ENCODE measurements at regions not wholly inside any gene's neighbourhood (a gene's known extent, or its start where the extent isn't known, plus 50 kb on each side); places are given as distances from the start of the nearest gene placed in this dataset.
A peak's percentile ranks its signal among the peaks of the same experiment; 100 is the strongest.

DNA sequence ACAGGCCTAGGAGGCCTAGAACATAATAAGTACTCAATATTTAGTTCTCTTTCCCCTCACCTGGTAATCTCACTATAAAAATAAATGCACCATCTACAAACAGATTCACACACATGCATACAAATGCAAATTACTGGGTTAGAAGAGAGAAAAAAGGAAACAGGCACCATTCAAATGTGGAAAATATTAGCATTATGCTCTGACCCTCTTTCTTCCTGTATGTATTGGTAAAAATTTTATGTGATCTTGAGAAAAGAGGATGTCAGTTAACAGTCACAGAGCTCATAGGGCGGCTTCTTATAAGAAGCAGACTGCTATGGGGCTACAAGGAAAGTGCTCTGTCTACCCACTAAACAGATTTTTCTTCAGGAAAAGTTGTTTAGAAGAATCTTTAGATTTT lies 565.4 kb downstream of the LMO4 start:
- no peak for DNase-seq

- DNase-seq: no peak
These were observed 568.8 kb downstream of the LMO4 start for GRCh38 chr1:87897481-87897880.

GRCh38 chr1:87898431-87898830 lies 569.8 kb downstream of the LMO4 start:
- no peak for DNase-seq

DNA sequence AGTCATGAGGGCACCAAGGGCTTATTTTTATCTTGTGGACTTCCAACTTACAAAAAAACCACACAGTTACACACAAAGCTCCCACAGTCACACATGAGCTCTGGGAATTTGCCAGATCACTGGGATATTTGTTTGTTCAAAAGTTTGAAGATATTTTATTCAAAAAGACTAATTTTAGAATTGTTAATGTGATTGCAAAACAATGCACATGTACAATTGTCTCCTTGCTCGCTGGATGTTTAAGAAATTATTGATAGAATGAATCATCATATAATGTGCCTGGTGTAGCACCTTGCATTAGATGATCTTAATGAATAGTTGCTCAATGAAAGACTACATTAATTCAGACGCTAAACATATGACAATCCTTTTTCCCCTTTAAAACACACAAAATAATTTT lies 570.3 kb downstream of the LMO4 start:
- DNase-seq: no peak

DNA sequence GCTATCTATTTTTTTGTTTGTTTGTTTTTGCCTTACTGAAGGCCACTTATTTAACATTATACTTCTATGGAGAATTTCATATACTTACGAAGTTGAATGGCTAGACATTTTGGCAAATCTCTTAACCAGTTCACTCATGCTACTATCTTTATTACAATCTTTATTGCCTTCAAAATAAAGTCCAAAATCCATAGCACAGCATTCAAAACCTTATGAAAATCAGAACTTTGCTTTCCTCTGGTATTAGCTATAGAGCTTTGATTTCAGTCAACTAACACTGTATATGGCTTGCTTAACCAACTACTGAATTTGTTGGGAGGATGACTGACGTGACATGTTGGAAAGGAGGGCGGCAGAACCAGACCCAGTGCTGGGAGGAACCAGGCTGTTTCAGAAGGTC lies 571.1 kb downstream of the LMO4 start:
- no peak for DNase-seq

DNA sequence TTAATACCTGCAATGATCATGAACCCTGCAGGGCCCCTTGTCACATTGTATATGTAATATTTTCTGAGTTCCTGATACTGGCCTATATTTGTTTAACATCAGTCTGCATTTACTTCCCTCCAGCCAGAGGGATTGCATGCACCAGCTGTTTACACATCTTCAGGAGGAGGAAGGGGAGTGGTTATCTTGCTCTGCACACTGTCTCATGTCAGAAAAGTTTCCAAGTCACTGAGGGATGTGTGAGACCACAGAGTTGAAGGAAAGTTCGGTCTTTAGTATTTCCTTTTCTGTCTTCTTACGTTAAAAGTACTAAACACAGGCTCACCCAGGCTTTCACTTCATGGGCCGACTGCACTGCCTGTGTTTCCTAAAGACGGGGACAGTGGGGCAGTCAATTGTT lies 574.1 kb downstream of the LMO4 start:
- peak in 1 of 2 experiments; percentile 9 for DNase-seq

- no peak for DNase-seq
These were observed 574.6 kb downstream of the LMO4 start for GRCh38 chr1:87903242-87903641.

DNA sequence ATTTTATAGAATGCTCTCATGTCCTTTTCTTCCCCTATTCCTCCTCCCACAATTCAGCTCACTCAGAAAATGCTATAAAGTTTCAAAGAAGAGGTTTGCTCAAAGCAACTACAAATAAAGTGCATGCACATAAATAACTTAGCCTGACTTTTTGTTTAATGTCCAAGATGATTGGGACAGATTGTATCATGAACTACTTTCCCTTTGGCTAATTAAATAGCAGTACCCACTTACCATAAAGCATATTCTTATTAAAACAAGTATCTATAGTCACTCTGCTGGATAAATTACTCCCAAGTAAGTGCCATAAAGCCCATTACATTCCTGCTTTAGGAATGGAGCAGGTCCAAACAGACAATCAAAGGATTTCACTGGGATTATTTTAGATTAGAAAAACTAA lies 576.0 kb downstream of the LMO4 start:
- no peak for DNase-seq

DNA sequence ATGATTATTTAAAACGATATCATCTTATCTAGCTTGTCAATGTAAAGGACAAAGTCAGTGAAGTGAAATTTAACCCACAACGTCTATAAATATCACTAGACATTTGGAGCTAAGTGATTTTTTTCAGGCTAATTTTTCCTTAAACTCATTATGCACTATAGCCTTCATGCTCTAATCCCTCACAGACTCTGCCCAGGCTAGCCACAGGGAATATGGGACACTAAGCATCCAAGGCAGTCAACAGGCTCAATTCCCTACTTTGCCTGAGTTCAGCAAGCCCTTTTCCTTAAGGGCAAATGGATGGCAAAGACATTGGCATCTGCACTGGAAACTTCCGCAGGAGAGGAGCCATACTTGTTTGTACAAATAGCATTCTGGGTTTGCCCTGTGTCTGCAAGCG lies 577.0 kb downstream of the LMO4 start:
- DNase-seq: no peak

DNA sequence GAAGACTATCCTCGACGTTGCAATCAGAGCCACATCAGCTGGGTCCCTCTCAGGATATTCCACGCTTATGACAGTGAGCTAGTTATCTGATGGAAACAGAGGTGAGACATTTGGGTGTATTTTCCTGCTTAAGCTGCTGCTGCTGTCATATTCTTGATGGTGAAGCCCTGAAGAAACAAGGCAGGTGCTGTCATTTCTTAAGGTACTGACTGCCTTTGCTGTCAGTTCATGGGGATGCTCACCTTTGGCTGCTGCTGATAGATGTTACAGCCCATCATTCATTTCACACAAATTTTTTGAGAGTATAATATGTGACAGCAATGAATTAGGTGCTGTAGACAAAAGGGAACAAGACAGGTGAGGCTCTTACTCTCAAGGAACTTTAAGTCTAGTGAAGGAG lies 577.4 kb downstream of the LMO4 start:
- DNase-seq: no peak

- no peak for DNase-seq
These were observed 584.7 kb downstream of the LMO4 start for GRCh38 chr1:87913361-87913760.

DNA sequence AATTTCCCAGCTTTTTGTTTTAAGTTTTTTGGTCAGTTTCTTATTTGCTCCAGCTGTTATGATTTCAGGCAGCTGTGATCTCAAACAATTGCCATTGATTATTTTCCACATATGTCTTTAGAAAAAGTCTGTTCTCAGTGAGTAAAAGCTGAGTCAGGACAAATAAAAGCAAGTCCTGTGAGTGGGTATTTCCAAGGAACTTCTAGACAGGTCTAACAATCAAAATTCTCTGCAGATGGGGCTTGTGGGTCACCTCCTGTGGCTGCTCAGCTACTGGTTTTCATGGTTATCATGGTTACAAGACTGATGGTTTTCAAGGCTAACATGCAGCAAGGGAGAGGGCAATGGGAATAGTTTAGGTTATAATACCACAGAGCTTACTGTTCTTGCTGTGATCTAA lies 585.7 kb downstream of the LMO4 start:
- no peak for DNase-seq

- DNase-seq: no peak
These were observed 587.1 kb downstream of the LMO4 start for GRCh38 chr1:87915771-87916170.

DNA sequence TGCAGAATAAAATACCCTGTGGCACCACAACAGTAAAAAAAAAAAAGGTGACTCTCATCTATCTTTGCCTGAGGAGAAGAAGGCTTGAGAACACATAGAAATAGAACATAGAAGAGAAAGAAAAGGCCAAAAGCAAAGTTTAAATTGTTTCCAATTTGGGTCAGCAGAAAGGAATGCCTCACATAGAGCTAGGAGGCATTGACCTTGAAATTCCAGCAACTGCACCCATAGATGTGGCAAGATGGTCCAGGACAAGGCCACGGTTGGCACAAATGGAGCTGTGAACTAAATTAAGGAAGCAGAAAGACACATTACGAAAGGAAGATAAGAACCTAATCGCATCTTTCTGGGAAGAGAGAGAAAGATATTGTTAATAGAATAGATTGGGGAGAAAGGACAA lies 588.3 kb downstream of the LMO4 start:
- DNase-seq: no peak

DNA sequence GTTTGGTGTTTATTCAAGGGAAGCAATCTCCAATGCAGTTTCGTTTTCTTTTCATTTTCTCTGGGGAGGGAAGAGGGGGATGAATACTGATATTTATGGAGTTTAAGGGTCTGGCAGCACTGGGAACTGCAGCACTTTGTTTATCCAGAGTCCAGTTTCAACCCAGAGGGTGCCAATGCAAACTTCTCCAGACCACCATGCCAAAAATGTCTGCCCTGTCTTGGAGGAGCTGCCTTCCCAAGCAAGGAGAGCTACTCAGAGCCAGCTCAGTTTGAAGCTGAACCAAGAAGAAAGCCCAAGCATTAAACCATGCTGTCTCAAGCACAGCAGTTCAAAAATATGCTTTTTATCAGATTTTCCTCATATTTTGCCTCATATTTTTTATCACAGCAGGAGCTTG lies 589.7 kb downstream of the LMO4 start:
- DNase-seq: no peak

DNA sequence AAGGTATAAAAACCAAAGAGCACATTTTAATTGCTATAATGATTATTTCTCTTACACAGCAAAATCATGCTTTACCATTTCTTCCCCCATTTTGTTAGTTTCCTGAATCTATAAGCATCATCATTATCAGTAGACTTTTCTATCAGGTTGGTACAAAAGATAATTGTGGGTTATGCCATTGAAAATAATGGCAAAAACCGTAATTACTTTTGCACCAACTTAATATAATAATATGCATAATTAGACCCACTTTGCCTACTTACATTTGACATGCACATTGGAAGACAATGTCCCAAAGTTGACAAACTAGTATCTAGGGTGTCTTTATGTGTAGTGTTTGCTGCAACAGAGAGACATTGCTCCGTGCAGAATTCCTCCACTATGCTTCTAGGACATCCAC lies 594.2 kb downstream of the LMO4 start:
- no peak for DNase-seq

DNA sequence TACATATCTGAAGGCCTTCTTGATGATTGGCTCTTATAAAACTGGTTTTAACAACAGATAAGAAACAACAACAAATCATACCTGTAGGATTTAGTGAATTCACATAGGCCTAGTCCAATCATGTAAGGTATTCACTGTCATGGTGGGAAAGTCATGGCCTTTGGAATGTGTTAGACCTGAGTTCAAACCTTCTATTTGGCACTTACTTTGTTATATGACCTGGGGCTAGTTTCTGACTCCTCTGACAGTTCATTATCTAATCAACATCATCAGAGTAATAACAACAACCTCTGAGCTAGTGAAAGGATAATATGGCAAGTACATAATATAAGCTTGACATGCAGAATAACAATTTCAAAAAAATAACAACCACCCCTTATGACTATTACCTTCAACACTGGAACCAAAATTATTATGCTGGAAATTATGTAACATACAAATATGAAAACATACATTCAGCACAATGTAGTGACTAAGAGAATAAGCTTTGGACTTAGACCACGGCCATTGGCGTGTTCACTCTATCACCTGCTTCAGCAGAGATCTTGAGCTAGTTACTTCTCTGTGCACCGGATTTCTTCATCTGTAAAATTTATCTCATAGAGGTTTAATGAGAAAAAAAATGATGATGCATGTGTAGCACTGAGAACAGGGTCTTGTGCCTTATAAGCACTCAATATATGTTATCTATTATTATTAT lies 597.6 kb downstream of the LMO4 start:
- DNase-seq: no peak

DNA sequence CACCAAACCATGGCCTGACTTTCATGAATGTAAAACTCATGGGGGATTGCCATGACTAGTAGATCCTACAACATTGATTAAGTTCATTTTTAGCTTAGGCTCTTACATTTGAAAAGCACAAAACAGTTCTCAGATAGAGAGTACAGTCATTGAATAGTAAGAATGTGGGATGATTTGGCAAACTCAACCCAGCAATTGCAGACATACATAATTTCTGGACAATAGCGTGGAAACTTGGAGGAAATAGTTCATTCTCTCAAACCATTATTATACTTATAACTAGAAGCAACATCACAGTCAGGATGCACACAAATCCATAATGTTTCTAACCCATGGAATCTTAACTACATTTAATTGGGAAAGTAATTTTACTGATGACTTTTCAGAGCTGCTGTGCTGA lies 598.2 kb downstream of the LMO4 start:
- DNase-seq: no peak

DNA sequence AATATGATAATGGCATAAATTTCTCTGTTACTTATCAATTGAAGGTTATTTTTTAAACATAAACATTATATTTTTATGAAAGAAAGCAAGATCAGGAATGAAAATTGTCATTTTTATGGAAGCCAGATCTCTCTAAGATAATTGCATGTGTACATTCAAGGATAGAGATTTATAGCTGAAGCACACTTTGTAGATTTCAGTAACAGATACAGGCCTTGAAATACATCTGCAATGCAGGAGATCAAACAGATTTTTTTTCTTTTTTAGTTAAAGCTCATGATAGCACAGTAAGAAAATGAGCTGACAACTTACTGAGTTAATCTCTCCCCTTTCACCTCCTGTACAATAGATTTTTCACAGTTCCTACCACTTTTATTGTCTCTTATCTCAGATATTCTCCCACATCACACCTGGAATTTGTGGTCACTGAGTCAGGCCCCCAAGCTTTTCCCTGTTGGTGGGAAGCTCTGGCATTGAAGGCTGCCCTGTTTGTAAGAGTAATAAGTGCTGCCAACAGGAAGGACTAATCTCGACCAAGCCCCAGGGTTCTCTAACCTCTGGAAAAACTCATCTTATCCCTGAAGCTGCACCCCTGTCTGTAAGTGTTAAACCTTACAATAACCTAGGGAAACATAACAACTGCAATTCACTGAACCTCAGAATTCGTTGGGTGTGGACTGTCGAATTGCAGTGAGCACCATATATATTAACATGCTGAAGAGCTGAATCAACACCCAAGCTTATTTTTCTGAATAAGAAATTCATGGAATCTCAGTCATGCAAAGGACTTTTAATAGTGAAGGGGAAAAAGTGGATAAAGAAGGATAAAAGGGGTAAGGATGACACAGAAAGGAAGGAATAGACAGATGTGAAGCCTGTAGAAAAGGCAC lies 599.0 kb downstream of the LMO4 start:
- no peak for DNase-seq

GRCh38 chr1:87928623-87929022 lies 599.9 kb downstream of the LMO4 start:
- DNase-seq: no peak

DNA sequence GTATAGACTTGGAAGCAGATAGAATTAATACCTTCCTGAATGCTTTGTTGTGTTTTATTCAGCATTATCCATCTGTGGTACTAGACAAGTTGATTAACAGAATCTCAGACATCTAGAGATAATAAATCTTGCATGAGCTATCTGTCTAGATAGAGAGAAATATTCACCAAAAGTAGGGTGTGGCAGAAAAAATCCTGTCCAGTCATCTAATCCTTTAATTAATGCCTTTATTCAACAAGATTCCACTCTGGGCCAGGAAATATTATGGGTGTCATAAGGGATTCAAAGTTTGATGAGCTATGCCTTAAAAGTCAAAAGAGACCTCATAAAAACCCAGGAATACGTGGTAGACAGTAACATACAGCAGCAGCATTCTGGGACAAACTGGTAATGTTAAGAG lies 601.2 kb downstream of the LMO4 start:
- DNase-seq: no peak

DNA sequence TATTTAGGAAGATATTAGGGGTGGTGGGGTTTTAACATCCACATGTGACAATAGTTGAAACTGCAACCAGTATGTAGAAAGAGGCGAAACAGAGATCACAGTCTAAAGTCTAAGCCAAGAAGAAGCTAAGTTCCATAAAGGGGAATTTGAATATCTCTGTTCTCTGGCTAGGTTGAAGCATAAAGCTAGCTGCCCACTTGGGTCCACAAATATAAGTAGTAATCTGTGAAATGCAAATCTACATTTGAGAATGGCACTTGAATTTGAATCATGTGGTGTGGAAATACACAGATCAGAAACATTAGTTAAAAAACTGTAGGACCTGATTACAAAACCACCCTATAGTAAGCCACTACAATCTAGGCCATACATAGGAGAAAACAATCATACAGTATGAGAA lies 602.1 kb downstream of the LMO4 start:
- no peak for DNase-seq

GRCh38 chr1:87933171-87933570 lies 604.5 kb downstream of the LMO4 start:
- DNase-seq: no peak

DNA sequence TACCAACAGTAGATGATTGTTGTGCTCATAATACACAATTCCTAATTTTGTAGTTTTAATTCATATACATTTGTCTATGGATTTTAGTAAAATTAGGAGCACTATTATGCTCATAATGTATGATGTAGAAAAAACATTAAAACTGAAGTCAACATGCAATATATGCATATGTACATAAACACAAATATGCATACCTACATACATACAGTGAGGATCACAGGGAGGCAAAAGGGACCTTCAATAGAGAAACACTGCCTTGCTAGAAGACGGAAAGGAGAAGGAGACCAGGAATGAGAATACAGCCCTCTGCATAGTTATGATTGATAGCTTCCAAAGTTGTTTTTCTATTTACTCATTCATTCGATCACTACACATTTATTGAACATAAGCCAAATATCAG lies 606.5 kb downstream of the LMO4 start:
- DNase-seq: no peak
